HepG2 (cell line): ENCODE measurements at regions not wholly inside any gene's neighbourhood (a gene's known extent, or its start where the extent isn't known, plus 50 kb on each side); places are given as distances from the start of the nearest gene placed in this dataset.
"Not testable (repeated sequence)": the region's sequence is repeated elsewhere in the genome, so short reads cannot be mapped to it uniquely, and the experiment has no call there.

Experiments used
- ATAC-seq: fragments of 200-7000 bp; cut with Tn5 transposase; 3 replicates; pipeline ENCODE4 v1.9.1; 2020; ENCODE audit warnings: mild to moderate bottlenecking, moderate library complexity
- BruUV-seq: library from RNA; stranded (reverse); fragments of 400-500 nt; replicated peaks from 2 replicates; lab custom pipeline; 2021; lab: Mats Ljungman, UMichigan
- CTCF ChIA-PET: fragments of 300-600 bp; formaldehyde crosslinking; extraction: SDS; loops from one replicate; lab custom pipeline; 2021; ENCODE audit warnings: low total read pairs, inconsistent platforms, low intra/inter-chr PET ratio; lab: Yijun Ruan, JAX
- POLR2A ChIA-PET: fragments of 350-600 bp; sonication (Branson Sonifier 250); formaldehyde crosslinking; loops from one replicate; lab custom pipeline; 2020; ENCODE audit warnings: antibody characterized with exemption, inconsistent platforms; lab: Yijun Ruan, JAX
- DNase-seq: peaks from one replicate; pipeline ENCODE4 v3.0.0-alpha.2; 2015; ENCODE audit warnings: low spot score
- FAIRE-seq: peaks from 3 replicates; lab custom pipeline; 2011; peaks lifted over from hg19 to GRCh38; lab: Jason Lieb, UNC
- H2AFZ ChIP-seq: one replicate; pipeline ENCODE4 v1.6.1; 2011; ENCODE audit warnings: low read length, inconsistent platforms
- H3K27ac ChIP-seq: fragments of 300-600 bp; 3 replicates; pipeline ENCODE4 v1.8.0; 2011; ENCODE audit warnings: mixed run types, mild to moderate bottlenecking, mixed read lengths, low read length, inconsistent platforms; ENCODE audit not compliant: insufficient read depth; ENCODE audit errors: extremely low read length
- H3K27me3 ChIP-seq, 2 experiments: fragments of 200-600 bp in 1 of 2; 2 replicates in 1 of 2; 3 replicates in 1 of 2; pipeline versions ENCODE4 v1.6.0 to v1.8.0; 2011; ENCODE audit warnings: low read length in 2 of 2, mild to moderate bottlenecking in 2 of 2, moderate library complexity in 2 of 2, inconsistent platforms in 1 of 2; ENCODE audit not compliant: insufficient read depth in 2 of 2, control insufficient read depth in 1 of 2
- H3K36me3 ChIP-seq, 2 experiments: fragments of 200-600 bp in 1 of 2; replicated peaks in 1 of 2; 2 replicates in 1 of 2; 3 replicates in 1 of 2; pipeline versions ENCODE4 v1.5.1 to v1.8.0; 2011; ENCODE audit warnings: low read length in 2 of 2, inconsistent platforms in 1 of 2; ENCODE audit not compliant: insufficient read depth in 2 of 2, control insufficient read depth in 1 of 2
- H3K4me1 ChIP-seq: 2 replicates; pipeline ENCODE4 v1.5.1; 2012; ENCODE audit warnings: low read length, inconsistent platforms; ENCODE audit not compliant: insufficient read depth
- H3K4me2 ChIP-seq: 2 replicates; pipeline ENCODE4 v1.6.0; 2011; ENCODE audit warnings: low read depth, low read length, inconsistent platforms
- H3K4me3 ChIP-seq, 3 experiments: fragments of 200-600 bp in 1 of 3; sonication (generic), shearing (Covaris generic) in 1 of 3; replicated peaks in 1 of 3; 2 replicates each; pipeline ENCODE4 v1.5.1; 2011 to 2016; ENCODE audit warnings: low read length in 3 of 3, inconsistent platforms in 2 of 3, low read depth in 2 of 3, mild to moderate bottlenecking in 2 of 3, control low read depth in 1 of 3, mixed read lengths in 1 of 3; ENCODE audit not compliant: insufficient read depth in 1 of 3
- H3K79me2 ChIP-seq: one replicate; pipeline ENCODE4 v1.6.1; 2011; ENCODE audit warnings: low read length, inconsistent platforms; ENCODE audit not compliant: insufficient read depth
- H3K9ac ChIP-seq: 2 replicates; pipeline ENCODE4 v1.6.0; 2011; ENCODE audit warnings: mild to moderate bottlenecking, low read depth, low read length, inconsistent platforms; ENCODE audit not compliant: insufficient read depth
- H3K9me3 ChIP-seq: 2 replicates; pipeline ENCODE4 v1.5.1; 2012; ENCODE audit warnings: mild to moderate bottlenecking, low read length
- H4K20me1 ChIP-seq: 2 replicates; pipeline ENCODE4 v1.6.0; 2011; ENCODE audit warnings: inconsistent platforms, mild to moderate bottlenecking, low read length, moderate library complexity; ENCODE audit not compliant: insufficient read depth
- BATF2 ChIP-seq: sonication (generic); formaldehyde crosslinking; IDR thresholded peaks from 2 replicates; pipeline ENCODE4 v1.8.0; 2022; ENCODE audit warnings: mild to moderate bottlenecking, missing genetic modification reagents, moderate library complexity
- CREB1 ChIP-seq, 2 experiments: fragments of 450-650 bp in 1 of 2; IDR thresholded peaks; 2 replicates each; pipeline ENCODE4 v1.6.1; 2016 to 2017; ENCODE audit warnings: control low read depth in 1 of 2, mild to moderate bottlenecking in 1 of 2, missing compliant biosample characterization in 1 of 2, missing genetic modification characterization in 1 of 2
- WGBS: methylation state at CpG from one replicate; pipeline ENCODE4 v1.1.6; 2017; ENCODE audit warnings: low lambda C conversion rate; 5-methylcytosine and 5-hydroxymethylcytosine counted together
- in situ Hi-C: cut with HindIII; loops from 2 replicates; pipeline ENCODE4 v1.10.0; 2017; ENCODE audit warnings: low pct_unique_long_range_greater_than_20kb; ENCODE audit not compliant: extremely low pct_ligation_motif_present
- intact Hi-C: fragments of 100-400 bp; cut with micrococcal nuclease; formaldehyde crosslinking; loops from one replicate; pipeline ENCODE4 v1.10.0; 2022; ENCODE audit not compliant: unreplicated experiment

DNA sequence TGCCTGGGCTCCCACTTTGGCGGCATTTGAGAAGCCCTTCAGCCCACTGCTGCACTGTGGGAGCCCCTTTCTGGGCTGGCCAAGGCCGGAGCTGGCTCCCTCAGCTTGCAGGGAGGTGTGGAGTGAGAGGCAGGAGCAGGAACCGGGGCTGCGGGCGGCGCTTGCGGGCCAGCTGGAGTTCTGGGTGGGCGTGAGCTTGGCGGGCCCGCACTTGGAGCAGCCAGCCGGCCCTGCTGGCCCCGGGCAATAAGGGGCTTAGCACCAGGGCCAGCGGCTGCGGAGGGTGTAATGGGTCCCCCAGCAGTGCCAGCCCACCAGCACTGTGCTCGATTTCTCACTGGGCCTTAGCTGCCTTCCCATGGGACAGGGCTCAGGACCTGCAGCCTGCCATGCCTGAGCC lies 111.2 kb upstream of the PLCL2 start:
- H3K9ac ChIP-seq, CTCF ChIA-PET, H3K36me3 ChIP-seq, H2AFZ ChIP-seq, H3K4me3 ChIP-seq, H3K79me2 ChIP-seq, H3K4me2 ChIP-seq, FAIRE-seq, H3K27me3 ChIP-seq, DNase-seq, in situ Hi-C loops, ATAC-seq, BruUV-seq, H3K9me3 ChIP-seq, H3K27ac ChIP-seq, intact Hi-C loops, H4K20me1 ChIP-seq, POLR2A ChIA-PET, H3K4me1 ChIP-seq: not testable (repeated sequence)
- WGBS, result no CpG with 5 or more reads among the region's 15 CpGs

DNA sequence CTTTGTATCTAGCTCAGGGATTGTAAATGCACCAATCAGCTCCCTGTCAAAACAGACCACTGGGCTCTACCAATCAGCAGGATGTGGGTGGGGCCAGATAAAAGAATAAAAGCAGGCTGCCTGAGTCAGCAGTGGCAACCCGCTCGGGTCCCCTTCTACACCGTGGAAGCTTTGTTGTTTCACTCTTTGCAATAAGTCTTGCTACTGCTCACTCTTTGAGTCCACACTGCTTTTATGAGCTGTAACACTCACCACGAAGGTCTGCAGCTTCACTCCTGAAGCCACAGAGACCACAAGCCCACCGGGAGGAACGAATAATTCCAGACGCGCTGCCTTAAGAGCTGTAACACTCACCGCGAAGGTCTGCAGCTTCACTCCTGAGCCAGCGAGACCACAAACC lies 110.2 kb upstream of the PLCL2 start:
- H3K27me3 ChIP-seq, H3K9me3 ChIP-seq, FAIRE-seq, in situ Hi-C loops, intact Hi-C loops, DNase-seq, H3K4me1 ChIP-seq, H3K4me3 ChIP-seq, H3K36me3 ChIP-seq, ATAC-seq, H3K4me2 ChIP-seq, BruUV-seq, H3K27ac ChIP-seq, H2AFZ ChIP-seq, POLR2A ChIA-PET, CTCF ChIA-PET, H3K9ac ChIP-seq, H3K79me2 ChIP-seq, H4K20me1 ChIP-seq: not testable (repeated sequence)
- 53% methylated on average over 11 of the region's 11 CpGs for WGBS

- 11% methylated on average over 2 of the region's 2 CpGs for WGBS
- in situ Hi-C loops, result no loop called here
- Histone ChIP-seq H2AFZ (no peak overlapping the region), H3K9ac (no peak overlapping the region), H3K4me1 (no peaks in the 10 kb centered on the region), H3K27me3 (no peaks in the 10 kb centered on the region; a peak in 2 of 5 replicates), H3K9me3 (no peaks in the 10 kb centered on the region), H4K20me1 (no peaks in the 10 kb centered on the region), H3K4me2 (no peak overlapping the region), H3K79me2 (no peaks in the 10 kb centered on the region), H3K36me3 (no peaks in the 10 kb centered on the region), H3K27ac (no peak overlapping the region), H3K4me3 (no peak overlapping the region)
- ChIA-PET POLR2A (no interaction called here), CTCF (no interaction called here)
- TF ChIP-seq BATF2 (CRISPR knock-in tag) (no peak), CREB1 (IDR thresholded peaks at IDR 0.05) (peak; percentile 72), CREB1 (CRISPR knock-in tag; IDR thresholded peaks at IDR 0.05) (no peak)
- BruUV-seq, result no TSS peak
- ATAC-seq (no peak), FAIRE-seq (no peak), DNase-seq (no peak)
- intact Hi-C loops, result no loop called here
Measured at GRCh38 chr3:16784973-16785372, 99.8 kb upstream of the PLCL2 start.
